B cell (primary cell): ENCODE measurements at regions not wholly inside any gene's neighbourhood (a gene's known extent, or its start where the extent isn't known, plus 50 kb on each side); places are given as distances from the start of the nearest gene placed in this dataset.
A peak's percentile ranks its signal among the peaks of the same experiment; 100 is the strongest.
"Not testable (repeated sequence)": the region's sequence is repeated elsewhere in the genome, so short reads cannot be mapped to it uniquely, and the experiment has no call there.

ENCODE experiments used
- ATAC-seq: fragments of 200-7000 bp; cut with Tn5 transposase; one replicate; pipeline ENCODE4 v1.10.0; 2021; ENCODE audit warnings: low read depth, mild to moderate bottlenecking, moderate number of reproducible peaks, moderate library complexity
- CTCF ChIA-PET: fragments of 350-600 bp; sonication (Branson Sonifier 250); formaldehyde crosslinking; loops from one replicate; lab custom pipeline; 2021; ENCODE audit warnings: antibody characterized with exemption, inconsistent platforms; lab: Charles Lee
- POLR2A ChIA-PET: fragments of 350-600 bp; sonication (Branson Sonifier 250); formaldehyde crosslinking; loops from one replicate; lab custom pipeline; 2021; ENCODE audit warnings: antibody characterized with exemption; lab: Charles Lee
- DNase-seq: peaks from one replicate; pipeline ENCODE4 v3.0.0; 2013
- H2AFZ ChIP-seq: 2 replicates; pipeline ENCODE4 v1.6.1; 2012; ENCODE audit warnings: mild to moderate bottlenecking, low read depth, low read length; ENCODE audit not compliant: insufficient read depth, poor library complexity, severe bottlenecking
- H3K27ac ChIP-seq, 2 donors: 1 replicate in 1 of 2; 2 replicates in 1 of 2; pipeline ENCODE4 v1.5.1; 2012 to 2013; ENCODE audit warnings: low read length in 2 of 2, mild to moderate bottlenecking in 2 of 2, moderate library complexity in 1 of 2
- H3K27me3 ChIP-seq, 4 experiments: fragments of 200-600 bp in 1 of 4; sonication (generic) in 1 of 4; replicated peaks in 1 of 4; 1 replicate in 2 of 4; 2 replicates in 2 of 4; pipeline versions ENCODE4 v1.6.1 to v1.7.0; 2013 to 2016; ENCODE audit warnings: low read length in 3 of 4, mild to moderate bottlenecking in 2 of 4, mixed read lengths in 1 of 4, moderate library complexity in 1 of 4; ENCODE audit not compliant: insufficient read depth in 4 of 4, control insufficient read depth in 3 of 4; ENCODE audit errors: control extremely low read depth in 1 of 4
- H3K36me3 ChIP-seq, 2 experiments: replicated peaks in 1 of 2; 1 replicate in 1 of 2; 2 replicates in 1 of 2; pipeline versions ENCODE4 v1.6.1 to v1.7.1; 2013; ENCODE audit warnings: low read length in 1 of 2; ENCODE audit not compliant: insufficient read depth in 2 of 2, control insufficient read depth in 1 of 2; ENCODE audit errors: control extremely low read depth in 1 of 2, extremely low read depth in 1 of 2
- H3K4me1 ChIP-seq, 2 donors: fragments of 200-600 bp in 1 of 2; sonication (generic) in 1 of 2; 1 replicate in 1 of 2; 2 replicates in 1 of 2; pipeline versions ENCODE4 v1.5.1 to v1.6.1; 2013 to 2017; ENCODE audit warnings: low read length in 2 of 2; ENCODE audit not compliant: control insufficient read depth in 2 of 2, insufficient read depth in 2 of 2
- H3K4me2 ChIP-seq: replicated peaks from 2 replicates; pipeline ENCODE3; 2012; ENCODE audit warnings: mild to moderate bottlenecking, low read depth, low read length; ENCODE audit not compliant: poor library complexity, severe bottlenecking
- H3K4me3 ChIP-seq, 5 experiments: fragments of 200-600 bp in 1 of 5; sonication (generic) in 1 of 5; 1 replicate in 3 of 5; 2 replicates in 2 of 5; pipeline versions ENCODE4 v1.5.1 to v1.7.0; 2011 to 2016; ENCODE audit warnings: low read length in 4 of 5, mild to moderate bottlenecking in 4 of 5, low read depth in 2 of 5, control low read depth in 1 of 5, moderate library complexity in 1 of 5; ENCODE audit not compliant: insufficient read depth in 1 of 5; ENCODE audit errors: control extremely low read depth in 1 of 5, extremely low read depth in 1 of 5
- H3K79me2 ChIP-seq: fragments of 200-600 bp; sonication (generic); one replicate; pipeline ENCODE4 v1.6.0; 2016; ENCODE audit warnings: low read length; ENCODE audit not compliant: control insufficient read depth, insufficient read depth
- H3K9ac ChIP-seq: fragments of 200-600 bp; sonication (generic); 2 replicates; pipeline ENCODE4 v1.6.1; 2017; ENCODE audit warnings: mild to moderate bottlenecking, low read length, moderate library complexity
- H3K9me3 ChIP-seq, 3 donors: one replicate each; pipeline versions ENCODE4 v1.6.1 to v1.7.1; 2013; ENCODE audit warnings: low read length in 2 of 3; ENCODE audit not compliant: control insufficient read depth in 2 of 3, insufficient read depth in 1 of 3; ENCODE audit errors: control extremely low read depth in 1 of 3
- H4K20me1 ChIP-seq: 2 replicates; pipeline ENCODE4 v1.6.0; 2012; ENCODE audit warnings: mild to moderate bottlenecking, low read length; ENCODE audit not compliant: insufficient read depth, control insufficient read depth, poor library complexity, severe bottlenecking
- H3K27ac Mint-ChIP-seq: one replicate; pipeline ENCODE4 v1.8.0; 2021; ENCODE audit warnings: mixed read lengths
- H3K27me3 Mint-ChIP-seq: one replicate; pipeline ENCODE4 v1.8.0; 2021; ENCODE audit warnings: mixed read lengths
- H3K4me1 Mint-ChIP-seq: one replicate; pipeline ENCODE4 v1.8.0; 2021; ENCODE audit warnings: mixed read lengths
- H3K4me3 Mint-ChIP-seq: one replicate; pipeline ENCODE4 v1.8.0; 2021; ENCODE audit warnings: mixed read lengths
- H3K9me3 Mint-ChIP-seq: one replicate; pipeline ENCODE4 v1.8.0; 2022; ENCODE audit warnings: mixed read lengths; ENCODE audit not compliant: insufficient read depth
- CTCF ChIP-seq: fragments of 200-600 bp; IDR thresholded peaks from one replicate; pipeline ENCODE4 v1.8.0; 2022; ENCODE audit warnings: antibody characterized with exemption, mild to moderate bottlenecking
- EZH2 ChIP-seq: IDR thresholded peaks from 2 replicates; pipeline ENCODE4 v1.6.1; 2012; ENCODE audit warnings: borderline replicate concordance, low read depth, mild to moderate bottlenecking, moderate library complexity, low read length; ENCODE audit not compliant: insufficient read depth, poor library complexity, severe bottlenecking
- WGBS: methylation state at CpG from one replicate; pipeline ENCODE4 v1.1.5; 2013; ENCODE audit warnings: missing lambda C conversion rate; ENCODE audit not compliant: insufficient coverage; 5-methylcytosine and 5-hydroxymethylcytosine counted together
- intact Hi-C: fragments of 100-400 bp; cut with micrococcal nuclease; formaldehyde crosslinking; loops from one replicate; pipeline ENCODE4 v1.10.0; 2022

GRCh38 chr10:30709229-30709628, 79.7 kb upstream of the LYZL2 start:
- ATAC-seq (no peak), DNase-seq (no peak)
- no peaks in the 10 kb centered on the region for H4K20me1 ChIP-seq
- no peaks in the 10 kb centered on the region for H3K36me3 ChIP-seq
- peaks cover 16 to 27% of the 10 kb centered on the region in 2 donors for H3K4me1 ChIP-seq
- ChIA-PET POLR2A (no interaction called here), CTCF (interaction anchor here (1.0 to 9.5 kb wide), 4 partner anchors 9 to 1099 kb away, joined by 3 to 65 read pairs (median 6); no protein-coding TSS in a partner anchor)
- H3K4me3 Mint-ChIP-seq: no peak overlapping the region
- no peak overlapping the region for H3K27ac ChIP-seq
- TF ChIP-seq EZH2: no peak
- no peak for TF ChIP-seq CTCF
- H3K9me3 ChIP-seq: peaks cover 0 to 14% (median 13%) of the 10 kb centered on the region in 3 donors
- no peak overlapping the region for H3K4me3 ChIP-seq
- peaks cover 26% of the 10 kb centered on the region for H3K4me1 Mint-ChIP-seq
- H3K4me2 ChIP-seq: no peak overlapping the region
- no peak overlapping the region for H2AFZ ChIP-seq
- no peak overlapping the region for H3K27ac Mint-ChIP-seq
- H3K27me3 Mint-ChIP-seq: peaks cover 9% of the 10 kb centered on the region
- H3K9ac ChIP-seq: no peak overlapping the region
- H3K27me3 ChIP-seq: no peaks in the 10 kb centered on the region
- WGBS: 91% methylated on average over 10 of the region's 10 CpGs
- H3K79me2 ChIP-seq: no peaks in the 10 kb centered on the region
- intact Hi-C loops: loop anchor here (10.0 kb wide), 3 partner anchors 326 to 1216 kb away; partner anchors contain the start of genes ARHGAP12, ZEB1 and ZNF438
- peaks cover 6% of the 10 kb centered on the region for H3K9me3 Mint-ChIP-seq

- Histone ChIP-seq H3K9me3 (peaks cover 0 to 5% (median 5%) of the 10 kb centered on the region in 3 donors), H3K4me2 (no peak overlapping the region), H3K79me2 (no peaks in the 10 kb centered on the region), H3K4me3 (no peak overlapping the region), H4K20me1 (no peaks in the 10 kb centered on the region), H3K27me3 (no peaks in the 10 kb centered on the region), H3K27ac (no peak overlapping the region), H2AFZ (no peak overlapping the region), H3K9ac (no peak overlapping the region), H3K36me3 (no peaks in the 10 kb centered on the region), H3K4me1 (peaks cover 26 to 35% of the 10 kb centered on the region in 2 donors)
- Mint-ChIP-seq H3K27me3 (peaks cover 4% of the 10 kb centered on the region), H3K9me3 (no peaks in the 10 kb centered on the region), H3K4me3 (no peak overlapping the region), H3K4me1 (peaks cover 35% of the 10 kb centered on the region), H3K27ac (no peak overlapping the region)
- POLR2A ChIA-PET: no interaction called here
- CTCF ChIA-PET: interaction anchor here (0.8 to 9.5 kb wide), 5 partner anchors 8 to 36 kb away, joined by 3 to 65 read pairs (median 7); no protein-coding TSS in a partner anchor
- intact Hi-C loops: loop anchor here (10.0 kb wide), 3 partner anchors 327 to 1217 kb away; partner anchors contain the start of genes ARHGAP12, ZEB1 and ZNF438
- WGBS: no CpG with 5 or more reads among the region's 3 CpGs
- DNase-seq: no peak
- TF ChIP-seq CTCF (no peak), EZH2 (no peak)
- ATAC-seq: no peak
These were observed 78.7 kb upstream of the LYZL2 start for GRCh38 chr10:30708234-30708633.

DNA sequence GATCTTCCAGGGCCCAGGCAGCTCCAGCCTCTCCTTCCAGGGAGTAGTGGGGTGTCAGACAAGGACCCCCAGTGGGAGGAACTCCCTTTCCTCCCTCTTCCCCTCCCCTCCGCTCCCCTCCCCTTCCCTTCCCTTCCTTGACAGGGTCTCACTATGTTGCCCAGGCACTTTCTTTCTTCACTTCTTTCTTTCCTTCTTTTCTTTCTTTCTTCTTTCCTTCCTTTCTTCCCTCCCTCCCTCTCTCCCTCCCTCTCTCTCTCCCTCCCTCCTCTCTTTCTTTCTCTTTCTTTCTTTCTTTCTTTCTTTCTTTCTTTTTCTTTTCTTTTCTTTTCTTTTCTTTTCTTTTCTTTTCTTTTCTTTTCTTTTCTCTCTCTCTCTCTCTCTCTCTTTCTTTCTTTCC, 76.6 kb upstream of the LYZL2 start:
- CTCF ChIA-PET: interaction anchor here (1.0 to 9.5 kb wide), 4 partner anchors 10 to 36 kb away, joined by 4 to 65 read pairs (median 8); no protein-coding TSS in a partner anchor
- H3K27me3 ChIP-seq, H3K27me3 Mint-ChIP-seq, H3K9me3 ChIP-seq, ATAC-seq, H3K9me3 Mint-ChIP-seq, DNase-seq, H3K79me2 ChIP-seq, H4K20me1 ChIP-seq, POLR2A ChIA-PET, H3K36me3 ChIP-seq, H3K9ac ChIP-seq: not testable (repeated sequence)
- Mint-ChIP-seq H3K27ac (peak overlapping the region; percentile 99), H3K4me1 (peaks cover 47% of the 10 kb centered on the region), H3K4me3 (peak overlapping the region; percentile 90)
- peak overlapping the region in 1 of 5 experiments; percentile 53 for H3K4me3 ChIP-seq
- intact Hi-C loops: loop anchor here (10.0 kb wide), 3 partner anchors 329 to 1219 kb away; partner anchors contain the start of genes ARHGAP12, ZEB1 and ZNF438
- H3K4me1 ChIP-seq: peaks cover 46 to 51% of the 10 kb centered on the region in 2 donors
- peak overlapping the region; percentile 55 for H3K4me2 ChIP-seq
- 57% methylated on average over 1 of the region's 1 CpG for WGBS
- H3K27ac ChIP-seq: peak overlapping the region; percentile 71 to 81
- H2AFZ ChIP-seq: peak overlapping the region; percentile 49
